D721Med (cell line): ENCODE measurements at regions not wholly inside any gene's neighbourhood (a gene's known extent, or its start where the extent isn't known, plus 50 kb on each side); places are given as distances from the start of the nearest gene placed in this dataset.

Source experiments
- DNase-seq: peaks from one replicate; pipeline ENCODE4 v3.0.0; 2011; ENCODE audit warnings: low spot score; ENCODE audit not compliant: insufficient read length
- FAIRE-seq: peaks from 2 replicates; lab custom pipeline; 2011; peaks lifted over from hg19 to GRCh38; lab: Jason Lieb, UNC
- TF ChIP-seq, protein P1 (sequence below): IDR thresholded peaks from 2 replicates; pipeline ENCODE4 v1.5.1; 2012; ENCODE audit warnings: mild to moderate bottlenecking, control low read depth; ENCODE audit not compliant: insufficient read depth; ENCODE audit errors: missing control alignments

DNA sequence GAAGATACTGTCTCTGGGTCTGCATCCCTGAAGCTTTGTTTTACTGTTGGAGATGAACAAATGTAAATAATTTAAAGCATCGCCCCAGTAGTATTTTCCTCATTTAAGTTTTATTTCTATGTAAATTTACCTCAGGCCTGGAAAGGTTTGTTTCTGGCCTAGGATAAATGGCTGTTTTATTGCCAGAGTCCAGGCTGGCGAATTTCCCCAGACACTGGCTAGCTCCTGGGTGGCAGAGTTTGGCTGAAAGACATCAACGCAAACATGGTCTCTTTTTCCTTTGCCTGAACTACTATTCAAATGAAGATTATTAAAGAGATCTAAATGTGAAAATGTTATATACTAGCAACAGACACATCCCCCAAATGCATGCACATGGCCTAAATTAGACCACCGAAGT is 136.7 kb upstream of the SESN3 start:
- no peak for FAIRE-seq
- TF ChIP-seq, protein P1, sequence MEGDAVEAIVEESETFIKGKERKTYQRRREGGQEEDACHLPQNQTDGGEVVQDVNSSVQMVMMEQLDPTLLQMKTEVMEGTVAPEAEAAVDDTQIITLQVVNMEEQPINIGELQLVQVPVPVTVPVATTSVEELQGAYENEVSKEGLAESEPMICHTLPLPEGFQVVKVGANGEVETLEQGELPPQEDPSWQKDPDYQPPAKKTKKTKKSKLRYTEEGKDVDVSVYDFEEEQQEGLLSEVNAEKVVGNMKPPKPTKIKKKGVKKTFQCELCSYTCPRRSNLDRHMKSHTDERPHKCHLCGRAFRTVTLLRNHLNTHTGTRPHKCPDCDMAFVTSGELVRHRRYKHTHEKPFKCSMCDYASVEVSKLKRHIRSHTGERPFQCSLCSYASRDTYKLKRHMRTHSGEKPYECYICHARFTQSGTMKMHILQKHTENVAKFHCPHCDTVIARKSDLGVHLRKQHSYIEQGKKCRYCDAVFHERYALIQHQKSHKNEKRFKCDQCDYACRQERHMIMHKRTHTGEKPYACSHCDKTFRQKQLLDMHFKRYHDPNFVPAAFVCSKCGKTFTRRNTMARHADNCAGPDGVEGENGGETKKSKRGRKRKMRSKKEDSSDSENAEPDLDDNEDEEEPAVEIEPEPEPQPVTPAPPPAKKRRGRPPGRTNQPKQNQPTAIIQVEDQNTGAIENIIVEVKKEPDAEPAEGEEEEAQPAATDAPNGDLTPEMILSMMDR: no peak
- DNase-seq: no peak

GRCh38 chr11:95365348-95365747 is 134.3 kb upstream of the SESN3 start:
- DNase-seq (no peak), FAIRE-seq (no peak)
- TF ChIP-seq, protein P1: no peak

- TF ChIP-seq, protein P1: no peak
- FAIRE-seq (no peak), DNase-seq (no peak)
Observed at GRCh38 chr11:95364324-95365295, 133.6 kb upstream of the SESN3 start.

DNA sequence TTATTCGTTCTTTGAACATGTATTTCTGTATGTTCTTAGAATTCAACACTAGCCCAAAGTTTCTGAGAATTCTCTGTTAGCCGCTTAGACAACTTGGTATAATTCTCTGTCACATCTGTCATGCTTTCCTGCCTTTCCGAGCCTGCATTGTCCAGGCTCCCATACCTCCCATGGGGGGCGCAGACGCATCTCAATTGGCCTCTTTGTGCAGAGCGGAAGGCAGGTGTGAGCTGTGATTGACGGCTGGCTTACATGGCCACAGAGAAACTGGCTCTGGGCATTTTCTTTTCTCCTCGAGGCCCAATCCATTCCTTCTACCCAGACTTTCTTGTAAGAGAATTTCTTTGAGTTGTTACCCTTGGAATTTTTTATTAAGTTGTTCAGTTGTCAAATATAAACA is 132.7 kb upstream of the SESN3 start:
- TF ChIP-seq, protein P1: no peak
- FAIRE-seq (no peak), DNase-seq (no peak)

GRCh38 chr11:95363164-95363563 is 132.2 kb upstream of the SESN3 start:
- TF ChIP-seq, protein P1: no peak

GRCh38 chr11:95361180-95361579 is 130.2 kb upstream of the SESN3 start:
- FAIRE-seq (no peak), DNase-seq (no peak)
- TF ChIP-seq, protein P1: no peak

More at GRCh38 chr11:95363164-95363563, 132.2 kb upstream of the SESN3 start:
- FAIRE-seq (no peak), DNase-seq (no peak)
